ENCODE measurements at regions not wholly inside any gene's neighbourhood (a gene's known extent, or its start where the extent isn't known, plus 50 kb on each side); places are given as distances from the start of the nearest gene placed in this dataset.

GRCh38 chr1:208868554-208868953 lies 624.4 kb upstream of the PLXNA2 start:
- TF ChIP-seq CTCF (tag by site-specific recombination; IDR thresholded peaks at IDR 0.05), result no peak
- no peak for TF ChIP-seq TCF7L2 (IDR thresholded peaks at IDR 0.05; ENCODE audit: borderline replicate concordance, low read depth, low read length)
- TF ChIP-seq ZNF580 (tag by site-specific recombination; IDR thresholded peaks at IDR 0.05), result no peak
- TF ChIP-seq KLF9 (tag by site-specific recombination; IDR thresholded peaks at IDR 0.05; ENCODE audit: low read depth), result no peak
- TF ChIP-seq ZNF558 (tag by site-specific recombination; IDR thresholded peaks at IDR 0.05), result no peak
- TF ChIP-seq ZNF214 (tag by site-specific recombination; IDR thresholded peaks at IDR 0.05; ENCODE audit: borderline replicate concordance), result no peak
- no peak for TF ChIP-seq GLI4 (tag by site-specific recombination; IDR thresholded peaks at IDR 0.05)
- no peak for TF ChIP-seq ZNF843 (tag by site-specific recombination; IDR thresholded peaks at IDR 0.05)
- no peak for TF ChIP-seq ZNF426 (tag by site-specific recombination; IDR thresholded peaks at IDR 0.05)
- TF ChIP-seq ZNF521 (tag by site-specific recombination; IDR thresholded peaks at IDR 0.05), result no peak
- TF ChIP-seq ZNF140 (tag by site-specific recombination; IDR thresholded peaks at IDR 0.05), result no peak
